GM12891 (cell line): ENCODE measurements at regions not wholly inside any gene's neighbourhood (a gene's known extent, or its start where the extent isn't known, plus 50 kb on each side); places are given as distances from the start of the nearest gene placed in this dataset.

Experiments
- PAX5 ChIP-seq: IDR thresholded peaks from 2 replicates; pipeline ENCODE4 v1.6.1; 2011; ENCODE audit warnings: low read length, moderate library complexity, mild to moderate bottlenecking; ENCODE audit not compliant: insufficient read depth, severe bottlenecking
- POLR2A ChIP-seq: IDR thresholded peaks from 2 replicates; pipeline ENCODE4 v1.6.1; 2011; ENCODE audit warnings: low read depth, low read length, control low read depth
- POLR2AphosphoS5 ChIP-seq: IDR thresholded peaks from 2 replicates; pipeline ENCODE4 v1.6.1; 2011; ENCODE audit warnings: low read depth, low read length, control low read depth
- POU2F2 ChIP-seq: IDR thresholded peaks from 2 replicates; pipeline ENCODE4 v1.6.1; 2011; ENCODE audit warnings: low read depth, mild to moderate bottlenecking, control low read depth, low read length, moderate library complexity
- SPI1 ChIP-seq: IDR thresholded peaks from 2 replicates; pipeline ENCODE4 v1.6.1; 2011; ENCODE audit warnings: low read depth, low read length, control low read depth
- TAF1 ChIP-seq: IDR thresholded peaks from 2 replicates; pipeline ENCODE4 v1.6.1; 2011; ENCODE audit warnings: low read depth, low read length, control low read depth

GRCh38 chr6:144824018-144824417, 538.9 kb downstream of the UTRN start:
- TF ChIP-seq POLR2AphosphoS5 (no peak), POLR2A (no peak), POU2F2 (no peak), TAF1 (no peak), SPI1 (no peak), PAX5 (no peak)
